ENCODE measurements at regions not wholly inside any gene's neighbourhood (a gene's known extent, or its start where the extent isn't known, plus 50 kb on each side); places are given as distances from the start of the nearest gene placed in this dataset.

- H3K9me3 ChIP-seq (ENCODE audit: control insufficient read depth, low read length), result no peaks in the 10 kb centered on the region
- no peak overlapping the region for H3K4me2 ChIP-seq (ENCODE audit: low read length)
- no peak for TF ChIP-seq CTCF (IDR thresholded peaks at IDR 0.05)
- H3K27ac ChIP-seq, result no peak overlapping the region
- H3K4me1 ChIP-seq, result no peaks in the 10 kb centered on the region
- H3K4me3 ChIP-seq (ENCODE audit: low read depth, low read length), result no peak overlapping the region
- no peaks in the 10 kb centered on the region for H3K27me3 ChIP-seq (ENCODE audit: control insufficient read depth, insufficient read depth, low read length)
- no peaks in the 10 kb centered on the region for H3K36me3 ChIP-seq (ENCODE audit: control insufficient read depth, insufficient read depth, low read length)
- no peak overlapping the region for H3K9ac ChIP-seq
- H3K79me2 ChIP-seq, result no peaks in the 10 kb centered on the region
- no peak overlapping the region for H2AFZ ChIP-seq
Observed at GRCh38 chr4:11179796-11180195, 248.9 kb downstream of the HS3ST1 start.

GRCh38 chr4:11178433-11178832 lies 250.3 kb downstream of the HS3ST1 start:
- no peak for TF ChIP-seq CTCF (IDR thresholded peaks at IDR 0.05)
- H3K9me3 ChIP-seq (ENCODE audit: control insufficient read depth, low read length), result no peaks in the 10 kb centered on the region
- H3K27ac ChIP-seq, result no peak overlapping the region

GRCh38 chr4:11175374-11175773 lies 253.3 kb downstream of the HS3ST1 start:
- H3K27me3 ChIP-seq (ENCODE audit: control insufficient read depth, insufficient read depth, low read length), result no peaks in the 10 kb centered on the region
- no peaks in the 10 kb centered on the region for H3K9me3 ChIP-seq (ENCODE audit: control insufficient read depth, low read length)
- no peak overlapping the region for H3K4me3 ChIP-seq (ENCODE audit: low read depth, low read length)
- no peak overlapping the region for H2AFZ ChIP-seq
- no peak overlapping the region for H3K9ac ChIP-seq
- H3K4me2 ChIP-seq (ENCODE audit: low read length), result no peak overlapping the region
- H3K27ac ChIP-seq, result no peak overlapping the region
- no peak for TF ChIP-seq CTCF (IDR thresholded peaks at IDR 0.05)
- H3K4me1 ChIP-seq, result no peaks in the 10 kb centered on the region
- H3K79me2 ChIP-seq, result no peaks in the 10 kb centered on the region
- H3K36me3 ChIP-seq (ENCODE audit: control insufficient read depth, insufficient read depth, low read length), result no peaks in the 10 kb centered on the region

More at GRCh38 chr4:11178433-11178832, 250.3 kb downstream of the HS3ST1 start:
- H3K9ac ChIP-seq, result no peak overlapping the region
- no peaks in the 10 kb centered on the region for H3K79me2 ChIP-seq
- no peak overlapping the region for H3K4me2 ChIP-seq (ENCODE audit: low read length)
- no peak overlapping the region for H2AFZ ChIP-seq
- no peaks in the 10 kb centered on the region for H3K36me3 ChIP-seq (ENCODE audit: control insufficient read depth, insufficient read depth, low read length)
- no peaks in the 10 kb centered on the region for H3K27me3 ChIP-seq (ENCODE audit: control insufficient read depth, insufficient read depth, low read length)
- H3K4me3 ChIP-seq (ENCODE audit: low read depth, low read length), result no peak overlapping the region
- no peaks in the 10 kb centered on the region for H3K4me1 ChIP-seq

- TF ChIP-seq CTCF (IDR thresholded peaks at IDR 0.05), result no peak
Observed at GRCh38 chr4:11166606-11167005, 262.1 kb downstream of the HS3ST1 start.

GRCh38 chr4:11166034-11166433 lies 262.7 kb downstream of the HS3ST1 start:
- Histone ChIP-seq H3K79me2 (no peaks in the 10 kb centered on the region), H3K4me2 (ENCODE audit: low read length) (no peak overlapping the region), H3K4me3 (ENCODE audit: low read depth, low read length) (no peak overlapping the region), H3K9ac (no peak overlapping the region), H3K27me3 (ENCODE audit: control insufficient read depth, insufficient read depth, low read length) (no peaks in the 10 kb centered on the region), H3K27ac (no peak overlapping the region), H2AFZ (no peak overlapping the region), H3K4me1 (no peaks in the 10 kb centered on the region), H3K36me3 (ENCODE audit: control insufficient read depth, insufficient read depth, low read length) (no peaks in the 10 kb centered on the region), H3K9me3 (ENCODE audit: control insufficient read depth, low read length) (no peaks in the 10 kb centered on the region)
- no peak for TF ChIP-seq CTCF (IDR thresholded peaks at IDR 0.05)

More at GRCh38 chr4:11166606-11167005, 262.1 kb downstream of the HS3ST1 start:
- Histone ChIP-seq H3K27me3 (ENCODE audit: control insufficient read depth, insufficient read depth, low read length) (no peaks in the 10 kb centered on the region), H3K9ac (no peak overlapping the region), H2AFZ (no peak overlapping the region), H3K27ac (no peak overlapping the region), H3K4me3 (ENCODE audit: low read depth, low read length) (no peak overlapping the region), H3K4me2 (ENCODE audit: low read length) (no peak overlapping the region), H3K4me1 (no peaks in the 10 kb centered on the region), H3K9me3 (ENCODE audit: control insufficient read depth, low read length) (no peaks in the 10 kb centered on the region), H3K79me2 (no peaks in the 10 kb centered on the region), H3K36me3 (ENCODE audit: control insufficient read depth, insufficient read depth, low read length) (no peaks in the 10 kb centered on the region)
